SK-N-SH (cell line): ENCODE measurements at regions not wholly inside any gene's neighbourhood (a gene's known extent, or its start where the extent isn't known, plus 50 kb on each side); places are given as distances from the start of the nearest gene placed in this dataset.
A peak's percentile ranks its signal among the peaks of the same experiment; 100 is the strongest.

ENCODE experiments used
- CTCF ChIA-PET: fragments of 300-600, 350-600 bp; formaldehyde crosslinking; extraction: SDS; loops from one replicate; lab custom pipeline; 2021; lab: Yijun Ruan, JAX
- POLR2A ChIA-PET: fragments of 350-600 bp; sonication (Branson Sonifier 250); formaldehyde crosslinking; extraction: SDS; loops from one replicate; lab custom pipeline; 2020; ENCODE audit warnings: antibody characterized with exemption, inconsistent platforms; lab: Yijun Ruan, JAX
- DNase-seq: peaks from one replicate; pipeline ENCODE4 v3.0.0; 2012
- H2AFZ ChIP-seq: fragments of 200-600 bp; sonication (generic); 2 replicates; pipeline ENCODE4 v1.8.1; 2016; ENCODE audit warnings: antibody characterized with exemption, mild to moderate bottlenecking, low read depth
- H3F3A ChIP-seq: fragments of 200-600 bp; sonication (generic); replicated peaks from 2 replicates; pipeline ENCODE3; 2016; ENCODE audit warnings: antibody characterized with exemption, mild to moderate bottlenecking; ENCODE audit not compliant: insufficient read depth
- H3K27ac ChIP-seq, 2 experiments: fragments of 200-500 bp in 1 of 2; fragments of 200-600 bp in 1 of 2; sonication (Bioruptor generic) in 1 of 2; sonication (generic), shearing (Covaris generic) in 1 of 2; 2 replicates each; pipeline versions ENCODE4 v1.5.1 to v1.6.1; 2014 to 2016; ENCODE audit warnings: low read depth in 2 of 2, inconsistent platforms in 1 of 2, low read length in 1 of 2, mild to moderate bottlenecking in 1 of 2, mixed read lengths in 1 of 2
- H3K27me3 ChIP-seq: fragments of 200-600 bp; sonication (generic), shearing (Covaris generic); 2 replicates; pipeline ENCODE4 v1.6.1; 2016; ENCODE audit warnings: mixed run types; ENCODE audit not compliant: insufficient read depth
- H3K36me3 ChIP-seq, 2 experiments: fragments of 200-500 bp in 1 of 2; fragments of 200-600 bp in 1 of 2; sonication (Bioruptor generic) in 1 of 2; sonication (generic) in 1 of 2; replicated peaks in 1 of 2; 2 replicates each; pipeline versions ENCODE3 to v1.5.1; 2014 to 2016; ENCODE audit warnings: low read length in 1 of 2, mild to moderate bottlenecking in 1 of 2; ENCODE audit not compliant: insufficient read depth in 2 of 2, control insufficient read depth in 1 of 2
- H3K4me1 ChIP-seq, 2 experiments: fragments of 200-500 bp in 1 of 2; fragments of 200-600 bp in 1 of 2; sonication (Bioruptor generic) in 1 of 2; sonication (generic), shearing (Covaris generic) in 1 of 2; 2 replicates each; pipeline versions ENCODE4 v1.5.1 to v1.6.1; 2014 to 2016; ENCODE audit warnings: low read depth in 1 of 2, low read length in 1 of 2, mixed run types in 1 of 2; ENCODE audit not compliant: insufficient read depth in 2 of 2, control insufficient read depth in 1 of 2
- H3K4me2 ChIP-seq: fragments of 200-600 bp; sonication (generic), shearing (Covaris generic); 2 replicates; pipeline ENCODE4 v1.6.1; 2017; ENCODE audit warnings: mixed run types
- H3K4me3 ChIP-seq, 2 experiments: fragments of 200-500 bp in 1 of 2; fragments of 200-600 bp in 1 of 2; sonication (Bioruptor generic) in 1 of 2; sonication (generic), shearing (Covaris generic) in 1 of 2; 2 replicates each; pipeline versions ENCODE4 v1.5.1 to v1.8.1; 2014 to 2016; ENCODE audit warnings: low read depth in 2 of 2, inconsistent platforms in 1 of 2, low read length in 1 of 2, mild to moderate bottlenecking in 1 of 2, mixed read lengths in 1 of 2, moderate library complexity in 1 of 2
- H3K79me2 ChIP-seq: fragments of 200-600 bp; sonication (generic); 2 replicates; pipeline ENCODE4 v1.8.1; 2017; ENCODE audit warnings: mild to moderate bottlenecking; ENCODE audit not compliant: insufficient read depth
- H3K9ac ChIP-seq: fragments of 200-600 bp; sonication (generic); 2 replicates; pipeline ENCODE4 v1.6.1; 2017; ENCODE audit warnings: mixed run types
- H3K9me2 ChIP-seq: fragments of 200-600 bp; sonication (generic); 2 replicates; pipeline ENCODE4 v1.6.1; 2017; ENCODE audit warnings: mixed run types
- H3K9me3 ChIP-seq: fragments of 200-600 bp; sonication (generic); 2 replicates; pipeline ENCODE4 v1.6.1; 2017; ENCODE audit warnings: mixed run types, mild to moderate bottlenecking, moderate library complexity
- H4K20me1 ChIP-seq: fragments of 200-600 bp; sonication (generic); 2 replicates; pipeline ENCODE4 v1.6.1; 2017; ENCODE audit warnings: mild to moderate bottlenecking, mixed run types; ENCODE audit not compliant: insufficient read depth
- CHD2 ChIP-seq: fragments of 150-350 bp; IDR thresholded peaks from 2 replicates; pipeline ENCODE4 v1.6.1; 2018; ENCODE audit warnings: low read length; ENCODE audit not compliant: partially characterized antibody
- FOXJ3 ChIP-seq: sonication (generic); formaldehyde crosslinking; IDR thresholded peaks from 2 replicates; pipeline ENCODE4 v1.5.1; 2020; ENCODE audit warnings: mild to moderate bottlenecking, missing genetic modification reagents
- FOXM1 ChIP-seq: IDR thresholded peaks from 2 replicates; pipeline ENCODE4 v1.4.0; 2012; ENCODE audit warnings: low read depth, mild to moderate bottlenecking
- GABPA ChIP-seq: IDR thresholded peaks from 2 replicates; pipeline ENCODE4 v1.4.0; 2012; ENCODE audit warnings: low read depth, mild to moderate bottlenecking
- MEF2A ChIP-seq: IDR thresholded peaks from 2 replicates; pipeline ENCODE4 v1.4.0; 2012; ENCODE audit warnings: low read depth, borderline replicate concordance
- MXI1 ChIP-seq: IDR thresholded peaks from 2 replicates; pipeline ENCODE4 v1.6.1; 2012; ENCODE audit warnings: mild to moderate bottlenecking, low read depth, low read length, improper control_type of control experiment
- RAD21 ChIP-seq: IDR thresholded peaks from 2 replicates; pipeline ENCODE4 v1.6.1; 2012; ENCODE audit warnings: mild to moderate bottlenecking, low read length
- RFX5 ChIP-seq: IDR thresholded peaks from 2 replicates; pipeline ENCODE4 v1.6.1; 2012; ENCODE audit warnings: mild to moderate bottlenecking, improper control_type of control experiment, low read length
- SMC3 ChIP-seq: IDR thresholded peaks from 2 replicates; pipeline ENCODE4 v1.6.1; 2012; ENCODE audit warnings: low read depth, low read length, improper control_type of control experiment
- TAF1 ChIP-seq: IDR thresholded peaks from 2 replicates; pipeline ENCODE4 v1.6.1; 2012; ENCODE audit warnings: low read depth, mild to moderate bottlenecking, low read length, moderate library complexity, borderline replicate concordance
- WGBS: methylation state at CpG from one replicate; pipeline ENCODE4 v1.1.6; 2017; ENCODE audit warnings: low lambda C conversion rate; 5-methylcytosine and 5-hydroxymethylcytosine counted together
- TF ChIP-seq, protein P1 (sequence below): IDR thresholded peaks from 2 replicates; pipeline ENCODE4 v1.6.1; 2012; ENCODE audit warnings: mild to moderate bottlenecking, low read depth, low read length, moderate library complexity
- TF ChIP-seq, protein P2 (sequence below): IDR thresholded peaks from 2 replicates; pipeline ENCODE4 v1.4.0; 2012; ENCODE audit warnings: low read depth
- TF ChIP-seq, protein P3 (sequence below): IDR thresholded peaks from 2 replicates; pipeline ENCODE4 v1.4.0; 2012; ENCODE audit warnings: low read depth, borderline replicate concordance
- TF ChIP-seq, protein P4 (sequence below): fragments of 200-600 bp; sonication (generic); IDR thresholded peaks from 2 replicates; pipeline ENCODE4 v1.6.1; 2017; ENCODE audit warnings: antibody characterized with exemption, mild to moderate bottlenecking, moderate library complexity

DNA sequence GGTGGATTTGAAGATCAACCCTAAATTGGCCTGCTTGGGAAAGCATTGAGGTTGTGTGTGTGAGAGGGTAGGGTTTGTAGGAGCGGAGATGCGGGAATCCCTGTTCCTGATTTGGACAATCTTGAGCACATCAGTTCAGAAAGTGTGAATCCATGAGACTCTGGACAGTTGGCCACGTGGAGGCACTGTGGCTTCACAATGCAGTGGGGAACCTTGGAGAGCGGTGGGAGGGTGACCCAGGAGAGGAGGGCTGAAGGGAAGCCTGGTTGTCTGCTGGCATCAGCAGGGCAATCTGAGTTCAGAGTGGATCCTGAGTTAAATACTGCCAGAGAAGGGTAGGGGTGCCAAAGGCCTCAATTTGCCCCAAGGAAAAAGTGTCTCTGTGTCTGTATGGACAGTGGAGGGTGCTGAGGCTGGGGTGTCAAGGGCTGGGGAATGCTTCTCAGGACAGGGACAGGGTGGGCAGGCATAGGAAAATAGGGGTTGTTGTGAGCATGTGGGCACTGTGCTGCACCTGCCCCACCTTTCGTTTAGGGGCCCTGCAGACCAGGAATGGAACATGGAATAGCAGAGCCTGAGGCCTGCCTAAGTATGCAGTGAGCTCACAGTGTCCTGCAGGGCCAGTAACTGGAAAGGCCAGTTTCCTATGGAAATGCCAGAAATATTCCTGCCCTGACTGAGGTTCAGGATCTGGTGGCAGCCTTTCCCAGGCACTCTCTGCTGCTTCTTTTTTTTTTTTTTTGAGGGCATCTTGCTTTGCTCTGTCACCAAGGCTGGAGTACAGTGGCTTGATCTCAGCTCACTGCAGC, 162.9 kb upstream of the PRSS58 start:
- DNase-seq, result peak; percentile 38
- no peak overlapping the region for H3K4me3 ChIP-seq
- H3K4me1 ChIP-seq, result peaks cover 0 to 3% of the 10 kb centered on the region in 2 experiments; a peak in 1 of 4 replicates
- POLR2A ChIA-PET, result no interaction called here
- TF ChIP-seq CHD2 (no peak), FOXM1 (no peak), FOXJ3 (CRISPR knock-in tag) (no peak), RAD21 (peak; percentile 70), GABPA (no peak), TAF1 (no peak), SMC3 (peak; percentile 49), MXI1 (0 out of 2 replicates have a peak, but pooled peaks have one; percentile 23), RFX5 (no peak), MEF2A (no peak)
- TF ChIP-seq, protein P1, sequence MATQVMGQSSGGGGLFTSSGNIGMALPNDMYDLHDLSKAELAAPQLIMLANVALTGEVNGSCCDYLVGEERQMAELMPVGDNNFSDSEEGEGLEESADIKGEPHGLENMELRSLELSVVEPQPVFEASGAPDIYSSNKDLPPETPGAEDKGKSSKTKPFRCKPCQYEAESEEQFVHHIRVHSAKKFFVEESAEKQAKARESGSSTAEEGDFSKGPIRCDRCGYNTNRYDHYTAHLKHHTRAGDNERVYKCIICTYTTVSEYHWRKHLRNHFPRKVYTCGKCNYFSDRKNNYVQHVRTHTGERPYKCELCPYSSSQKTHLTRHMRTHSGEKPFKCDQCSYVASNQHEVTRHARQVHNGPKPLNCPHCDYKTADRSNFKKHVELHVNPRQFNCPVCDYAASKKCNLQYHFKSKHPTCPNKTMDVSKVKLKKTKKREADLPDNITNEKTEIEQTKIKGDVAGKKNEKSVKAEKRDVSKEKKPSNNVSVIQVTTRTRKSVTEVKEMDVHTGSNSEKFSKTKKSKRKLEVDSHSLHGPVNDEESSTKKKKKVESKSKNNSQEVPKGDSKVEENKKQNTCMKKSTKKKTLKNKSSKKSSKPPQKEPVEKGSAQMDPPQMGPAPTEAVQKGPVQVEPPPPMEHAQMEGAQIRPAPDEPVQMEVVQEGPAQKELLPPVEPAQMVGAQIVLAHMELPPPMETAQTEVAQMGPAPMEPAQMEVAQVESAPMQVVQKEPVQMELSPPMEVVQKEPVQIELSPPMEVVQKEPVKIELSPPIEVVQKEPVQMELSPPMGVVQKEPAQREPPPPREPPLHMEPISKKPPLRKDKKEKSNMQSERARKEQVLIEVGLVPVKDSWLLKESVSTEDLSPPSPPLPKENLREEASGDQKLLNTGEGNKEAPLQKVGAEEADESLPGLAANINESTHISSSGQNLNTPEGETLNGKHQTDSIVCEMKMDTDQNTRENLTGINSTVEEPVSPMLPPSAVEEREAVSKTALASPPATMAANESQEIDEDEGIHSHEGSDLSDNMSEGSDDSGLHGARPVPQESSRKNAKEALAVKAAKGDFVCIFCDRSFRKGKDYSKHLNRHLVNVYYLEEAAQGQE, result peak; percentile 90
- TF ChIP-seq, protein P2, sequence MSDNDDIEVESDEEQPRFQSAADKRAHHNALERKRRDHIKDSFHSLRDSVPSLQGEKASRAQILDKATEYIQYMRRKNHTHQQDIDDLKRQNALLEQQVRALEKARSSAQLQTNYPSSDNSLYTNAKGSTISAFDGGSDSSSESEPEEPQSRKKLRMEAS, result peak; percentile 37; the same call in 1 of the 2 replicates
- TF ChIP-seq, protein P3, sequence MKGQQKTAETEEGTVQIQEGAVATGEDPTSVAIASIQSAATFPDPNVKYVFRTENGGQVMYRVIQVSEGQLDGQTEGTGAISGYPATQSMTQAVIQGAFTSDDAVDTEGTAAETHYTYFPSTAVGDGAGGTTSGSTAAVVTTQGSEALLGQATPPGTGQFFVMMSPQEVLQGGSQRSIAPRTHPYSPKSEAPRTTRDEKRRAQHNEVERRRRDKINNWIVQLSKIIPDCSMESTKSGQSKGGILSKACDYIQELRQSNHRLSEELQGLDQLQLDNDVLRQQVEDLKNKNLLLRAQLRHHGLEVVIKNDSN, result no peak
- TF ChIP-seq, protein P4, sequence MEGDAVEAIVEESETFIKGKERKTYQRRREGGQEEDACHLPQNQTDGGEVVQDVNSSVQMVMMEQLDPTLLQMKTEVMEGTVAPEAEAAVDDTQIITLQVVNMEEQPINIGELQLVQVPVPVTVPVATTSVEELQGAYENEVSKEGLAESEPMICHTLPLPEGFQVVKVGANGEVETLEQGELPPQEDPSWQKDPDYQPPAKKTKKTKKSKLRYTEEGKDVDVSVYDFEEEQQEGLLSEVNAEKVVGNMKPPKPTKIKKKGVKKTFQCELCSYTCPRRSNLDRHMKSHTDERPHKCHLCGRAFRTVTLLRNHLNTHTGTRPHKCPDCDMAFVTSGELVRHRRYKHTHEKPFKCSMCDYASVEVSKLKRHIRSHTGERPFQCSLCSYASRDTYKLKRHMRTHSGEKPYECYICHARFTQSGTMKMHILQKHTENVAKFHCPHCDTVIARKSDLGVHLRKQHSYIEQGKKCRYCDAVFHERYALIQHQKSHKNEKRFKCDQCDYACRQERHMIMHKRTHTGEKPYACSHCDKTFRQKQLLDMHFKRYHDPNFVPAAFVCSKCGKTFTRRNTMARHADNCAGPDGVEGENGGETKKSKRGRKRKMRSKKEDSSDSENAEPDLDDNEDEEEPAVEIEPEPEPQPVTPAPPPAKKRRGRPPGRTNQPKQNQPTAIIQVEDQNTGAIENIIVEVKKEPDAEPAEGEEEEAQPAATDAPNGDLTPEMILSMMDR, result peak; percentile 72
- TF ChIP-seq, all 33 proteins: peak for 6
- 64% methylated on average over 5 of the region's 5 CpGs for WGBS
- H3K27me3 ChIP-seq, result no peaks in the 10 kb centered on the region
- no peaks in the 10 kb centered on the region for H3K36me3 ChIP-seq
- H3K9me3 ChIP-seq, result no peaks in the 10 kb centered on the region
- H3F3A ChIP-seq, result no peaks in the 10 kb centered on the region
- no peaks in the 10 kb centered on the region for H4K20me1 ChIP-seq
- H2AFZ ChIP-seq, result no peak overlapping the region
- no peak overlapping the region for H3K27ac ChIP-seq
- H3K9me2 ChIP-seq, result no peaks in the 10 kb centered on the region
- no peak overlapping the region for H3K9ac ChIP-seq
- no peaks in the 10 kb centered on the region for H3K79me2 ChIP-seq
- CTCF ChIA-PET, result interaction anchor here (0.6 to 4.9 kb wide), 12 partner anchors 8 to 75 kb away, joined by 3 to 19 read pairs (median 3); no protein-coding TSS in a partner anchor
- no peak overlapping the region for H3K4me2 ChIP-seq
